IMR-90 (cell line): ENCODE measurements at regions not wholly inside any gene's neighbourhood (a gene's known extent, or its start where the extent isn't known, plus 50 kb on each side); places are given as distances from the start of the nearest gene placed in this dataset.

Source experiments
- ATAC-seq: fragments of 200-7000 bp; cut with Tn5 transposase; 2 replicates; pipeline ENCODE4 v1.9.1; 2020; ENCODE audit warnings: low read depth, mild to moderate bottlenecking, moderate library complexity
- BruUV-seq: library from RNA; stranded (reverse); fragments of 400-500 nt; replicated peaks from 2 replicates; lab custom pipeline; 2021; lab: Mats Ljungman, UMichigan
- CTCF ChIA-PET: fragments of 300-600 bp; formaldehyde crosslinking; extraction: SDS; loops from one replicate; lab custom pipeline; 2021; ENCODE audit warnings: antibody characterized with exemption; lab: Yijun Ruan, JAX
- POLR2A ChIA-PET: fragments of 300-600 bp; sonication (Branson Sonifier 250); formaldehyde crosslinking; loops from one replicate; lab custom pipeline; 2022; ENCODE audit warnings: antibody characterized with exemption; ENCODE audit not compliant: unreplicated experiment; lab: Charles Lee
- DNase-seq: peaks from one replicate; pipeline ENCODE4 v3.0.0; 2013
- H2AFZ ChIP-seq: replicated peaks from 2 replicates; pipeline ENCODE3; 2013; ENCODE audit warnings: low read length, mild to moderate bottlenecking; ENCODE audit not compliant: poor library complexity
- H2AK5ac ChIP-seq: 2 replicates; pipeline ENCODE4 v1.6.1; 2013; ENCODE audit warnings: low read depth, low read length, inconsistent platforms
- H2AK9ac ChIP-seq: replicated peaks from 2 replicates; pipeline ENCODE3; 2013; ENCODE audit warnings: mild to moderate bottlenecking, low read depth, low read length, moderate library complexity; ENCODE audit not compliant: poor library complexity
- H2BK120ac ChIP-seq: 2 replicates; pipeline ENCODE4 v1.6.1; 2013; ENCODE audit warnings: low read depth, low read length, inconsistent platforms
- H2BK15ac ChIP-seq: 3 replicates; pipeline ENCODE4 v1.6.1; 2013; ENCODE audit warnings: low read depth, low read length, inconsistent platforms
- H2BK20ac ChIP-seq: 2 replicates; pipeline ENCODE4 v1.6.1; 2013; ENCODE audit warnings: low read depth, mild to moderate bottlenecking, inconsistent platforms, low read length, moderate library complexity
- H2BK5ac ChIP-seq: 2 replicates; pipeline ENCODE4 v1.6.1; 2013; ENCODE audit warnings: mild to moderate bottlenecking, low read depth, low read length, inconsistent platforms; ENCODE audit not compliant: poor library complexity, severe bottlenecking
- H3K14ac ChIP-seq: replicated peaks from 2 replicates; pipeline ENCODE4 v1.6.1; 2013; ENCODE audit warnings: low read depth, low read length, inconsistent platforms
- H3K18ac ChIP-seq: 2 replicates; pipeline ENCODE4 v1.6.1; 2013; ENCODE audit warnings: low read depth, low read length, control low read depth
- H3K23ac ChIP-seq: 2 replicates; pipeline ENCODE4 v1.6.1; 2013; ENCODE audit warnings: low read depth, low read length, inconsistent platforms
- H3K27ac ChIP-seq: 2 replicates; pipeline ENCODE4 v1.5.1; 2013; ENCODE audit warnings: mild to moderate bottlenecking, control low read depth, low read length; ENCODE audit not compliant: insufficient read depth
- H3K27me3 ChIP-seq: 2 replicates; pipeline ENCODE4 v1.6.1; 2013; ENCODE audit warnings: low read length; ENCODE audit not compliant: control insufficient read depth, insufficient read depth
- H3K36me3 ChIP-seq: 2 replicates; pipeline ENCODE4 v1.6.1; 2013; ENCODE audit warnings: low read length, mixed read lengths; ENCODE audit not compliant: control insufficient read depth, insufficient read depth
- H3K4ac ChIP-seq: 2 replicates; pipeline ENCODE4 v1.6.1; 2013; ENCODE audit warnings: low read depth, low read length, inconsistent platforms
- H3K4me1 ChIP-seq: 2 replicates; pipeline ENCODE4 v1.6.1; 2013; ENCODE audit warnings: low read length, mixed read lengths; ENCODE audit not compliant: control insufficient read depth, insufficient read depth
- H3K4me2 ChIP-seq: 2 replicates; pipeline ENCODE4 v1.6.1; 2013; ENCODE audit warnings: low read depth, mild to moderate bottlenecking, control low read depth, low read length, moderate library complexity
- H3K4me3 ChIP-seq: 2 replicates; pipeline ENCODE4 v1.5.1; 2013; ENCODE audit warnings: low read depth, mild to moderate bottlenecking, control low read depth, low read length, moderate library complexity; ENCODE audit not compliant: insufficient read depth
- H3K56ac ChIP-seq: 2 replicates; pipeline ENCODE4 v1.6.1; 2013; ENCODE audit warnings: low read length, inconsistent platforms; ENCODE audit not compliant: insufficient read depth; ENCODE audit errors: extremely low read depth
- H3K79me1 ChIP-seq, 2 experiments: 2 replicates each; pipeline ENCODE4 v1.6.1; 2013; ENCODE audit warnings: low read length in 2 of 2, inconsistent platforms in 1 of 2, low read depth in 1 of 2
- H3K9ac ChIP-seq: 2 replicates; pipeline ENCODE4 v1.6.1; 2013; ENCODE audit warnings: low read depth, low read length, control low read depth
- H3K9me1 ChIP-seq: 2 replicates; pipeline ENCODE4 v1.6.1; 2013; ENCODE audit warnings: low read length, inconsistent platforms; ENCODE audit not compliant: insufficient read depth
- H3K9me3 ChIP-seq: 2 replicates; pipeline ENCODE4 v1.6.1; 2013; ENCODE audit warnings: low read length; ENCODE audit not compliant: control insufficient read depth, insufficient read depth
- H4K20me1 ChIP-seq: 2 replicates; pipeline ENCODE4 v1.6.1; 2013; ENCODE audit warnings: low read length, inconsistent platforms; ENCODE audit not compliant: insufficient read depth
- H4K5ac ChIP-seq: 2 replicates; pipeline ENCODE4 v1.6.1; 2013; ENCODE audit warnings: mild to moderate bottlenecking, low read depth, low read length, control low read depth
- H4K8ac ChIP-seq, 2 experiments: 2 replicates each; pipeline ENCODE4 v1.6.1; 2013; ENCODE audit warnings: low read depth in 2 of 2, low read length in 2 of 2, control low read depth in 1 of 2, inconsistent platforms in 1 of 2
- H4K91ac ChIP-seq: 2 replicates; pipeline ENCODE4 v1.6.1; 2013; ENCODE audit warnings: low read depth, low read length, inconsistent platforms; ENCODE audit not compliant: insufficient read depth
- MAZ ChIP-seq: IDR thresholded peaks from 2 replicates; pipeline ENCODE4 v1.6.1; 2012; ENCODE audit warnings: low read depth, mild to moderate bottlenecking, low read length, improper control_type of control experiment, moderate library complexity, borderline replicate concordance
- WGBS, 2 experiments: methylation state at CpG; one replicate each; pipeline versions ENCODE4 v1.1.5 to v1.1.7; 2013; ENCODE audit warnings: missing lambda C conversion rate in 2 of 2; ENCODE audit not compliant: insufficient read length in 1 of 2; ENCODE audit errors: extremely low coverage in 2 of 2; 5-methylcytosine and 5-hydroxymethylcytosine counted together
- dilution Hi-C: fragments of 300-500 bp; cut with HindIII; formaldehyde crosslinking; loops from one replicate; pipeline ENCODE4 v1.14.3; 2018; ENCODE audit warnings: low sequenced_read_pairs; ENCODE audit not compliant: unreplicated experiment
- in situ Hi-C: fragments of 300-500 bp; cut with MboI; formaldehyde crosslinking; loops from 3 replicates; pipeline ENCODE4 v1.14.3; 2019; ENCODE audit warnings: low sequenced_read_pairs, inconsistent platforms, mixed read lengths
- intact Hi-C: fragments of 100-400 bp; cut with micrococcal nuclease; formaldehyde crosslinking; loops from 2 replicates; pipeline ENCODE4 v1.10.0; 2022

GRCh38 chr1:221414772-221415539 lies 326.9 kb downstream of the DUSP10 start:
- no peaks in the 10 kb centered on the region for H3K9me3 ChIP-seq
- no peak overlapping the region for H3K56ac ChIP-seq
- H3K18ac ChIP-seq = no peak overlapping the region
- no peak overlapping the region for H2BK120ac ChIP-seq
- H3K27me3 ChIP-seq = no peaks in the 10 kb centered on the region
- no peak overlapping the region for H2BK15ac ChIP-seq
- no peaks in the 10 kb centered on the region for H4K20me1 ChIP-seq
- POLR2A ChIA-PET = no interaction called here
- BruUV-seq = no TSS peak
- CTCF ChIA-PET = interaction anchor here (0.5 kb wide), 1 partner anchor 16 kb away, joined by 5 read pairs; no protein-coding TSS in a partner anchor
- no peak overlapping the region; the same call in 1 of the 2 replicates for H3K4ac ChIP-seq
- no peaks in the 10 kb centered on the region for H3K36me3 ChIP-seq
- H3K4me3 ChIP-seq = no peak overlapping the region
- H4K8ac ChIP-seq = no peak overlapping the region
- H3K79me1 ChIP-seq = no peaks in the 10 kb centered on the region
- no peak overlapping the region for H2BK5ac ChIP-seq
- 0 out of 2 replicates have a peak, but pooled peaks cover 9% of the 10 kb centered on the region for H3K9me1 ChIP-seq
- H3K14ac ChIP-seq = no peak overlapping the region
- peaks cover 7% of the 10 kb centered on the region for H3K4me1 ChIP-seq
- no peak overlapping the region for H2AK5ac ChIP-seq
- dilution Hi-C loops = no loop called here
- H4K5ac ChIP-seq = no peak overlapping the region
- DNase-seq = no peak
- H3K4me2 ChIP-seq = no peak overlapping the region
- in situ Hi-C loops = no loop called here
- H2BK20ac ChIP-seq = no peak overlapping the region
- TF ChIP-seq MAZ = no peak
- H4K91ac ChIP-seq = no peak overlapping the region
- no peak overlapping the region for H3K27ac ChIP-seq
- H2AFZ ChIP-seq = no peak overlapping the region
- no peak overlapping the region for H3K9ac ChIP-seq
- intact Hi-C loops = no loop called here
- 90% methylated on average over 3 of the region's 8 CpGs; no CpG with 5 or more reads in 1 of the 2 experiments for WGBS, 2 experiments
- H3K23ac ChIP-seq = no peak overlapping the region
- no peak for ATAC-seq
- H2AK9ac ChIP-seq = no peak overlapping the region
